HG03039 (cell line): ENCODE measurements at regions not wholly inside any gene's neighbourhood (a gene's known extent, or its start where the extent isn't known, plus 50 kb on each side); places are given as distances from the start of the nearest gene placed in this dataset.

ENCODE experiments used
- ATAC-seq: cut with Tn5 transposase; IDR thresholded peaks from one replicate; pipeline ENCODE4 v1.9.1; 2021; ENCODE audit warnings: mild to moderate bottlenecking, moderate library complexity; ENCODE audit not compliant: unreplicated experiment

DNA sequence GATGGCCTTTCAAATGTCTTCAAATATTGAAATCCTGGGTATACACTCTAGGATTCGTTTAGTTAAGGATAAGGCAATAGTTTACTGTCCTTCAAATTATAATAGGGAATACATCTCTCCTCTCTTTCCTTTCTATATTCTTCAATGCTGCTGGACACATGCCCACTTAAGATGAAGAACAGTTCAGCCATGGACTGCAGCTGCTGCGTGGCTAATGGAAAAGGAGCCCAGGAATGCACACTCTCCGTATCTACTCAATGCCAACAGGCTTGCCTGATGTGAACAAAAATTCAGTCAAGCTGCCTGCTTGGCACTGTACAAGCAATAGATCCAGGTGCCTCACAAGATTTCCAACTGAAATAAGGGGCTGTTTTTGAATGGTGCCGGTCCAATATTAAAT is 321.2 kb upstream of the LYPLAL1 start:
- ATAC-seq = no peak

DNA sequence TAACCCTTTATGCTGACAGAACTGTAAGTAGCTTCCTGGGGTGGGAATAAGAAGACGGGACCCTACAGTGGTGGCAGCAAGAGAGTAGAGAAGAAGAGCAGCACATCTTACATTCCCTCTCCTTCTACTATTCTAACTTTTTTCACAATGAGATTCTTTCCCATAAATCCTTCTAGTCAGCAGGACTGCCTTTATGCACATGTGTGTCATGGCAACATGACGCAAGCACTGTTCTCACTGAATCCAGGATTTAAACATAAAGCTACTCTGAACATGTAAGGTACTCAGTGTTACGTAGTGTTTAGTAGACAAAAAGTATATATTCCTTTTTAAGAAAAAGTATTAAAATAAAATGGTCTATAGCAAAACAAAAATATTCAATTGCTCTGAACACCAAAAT is 309.7 kb upstream of the LYPLAL1 start:
- no peak for ATAC-seq

DNA sequence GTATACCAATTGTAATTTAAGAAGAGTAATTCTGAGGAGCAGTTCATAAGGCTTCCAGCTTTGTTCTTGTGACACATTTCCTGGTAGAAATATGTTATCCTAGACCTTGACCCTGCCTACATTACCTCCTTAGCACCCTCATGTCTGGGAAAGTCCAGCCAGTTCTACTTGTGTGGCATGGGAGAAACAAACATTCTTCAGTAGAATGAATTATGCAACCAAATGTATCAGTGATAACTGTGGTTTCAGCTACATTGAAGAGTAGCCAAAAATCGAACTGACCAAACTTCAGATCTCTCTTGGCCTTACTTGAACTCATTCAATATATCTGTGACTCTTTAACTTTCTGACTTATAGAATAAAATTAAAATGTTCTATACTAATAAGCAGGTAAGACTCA is 308.1 kb upstream of the LYPLAL1 start:
- ATAC-seq = no peak

- ATAC-seq = no peak
Observed at GRCh38 chr1:218866507-218866906, 307.2 kb upstream of the LYPLAL1 start.

GRCh38 chr1:218867066-218867465 is 306.6 kb upstream of the LYPLAL1 start:
- no peak for ATAC-seq

DNA sequence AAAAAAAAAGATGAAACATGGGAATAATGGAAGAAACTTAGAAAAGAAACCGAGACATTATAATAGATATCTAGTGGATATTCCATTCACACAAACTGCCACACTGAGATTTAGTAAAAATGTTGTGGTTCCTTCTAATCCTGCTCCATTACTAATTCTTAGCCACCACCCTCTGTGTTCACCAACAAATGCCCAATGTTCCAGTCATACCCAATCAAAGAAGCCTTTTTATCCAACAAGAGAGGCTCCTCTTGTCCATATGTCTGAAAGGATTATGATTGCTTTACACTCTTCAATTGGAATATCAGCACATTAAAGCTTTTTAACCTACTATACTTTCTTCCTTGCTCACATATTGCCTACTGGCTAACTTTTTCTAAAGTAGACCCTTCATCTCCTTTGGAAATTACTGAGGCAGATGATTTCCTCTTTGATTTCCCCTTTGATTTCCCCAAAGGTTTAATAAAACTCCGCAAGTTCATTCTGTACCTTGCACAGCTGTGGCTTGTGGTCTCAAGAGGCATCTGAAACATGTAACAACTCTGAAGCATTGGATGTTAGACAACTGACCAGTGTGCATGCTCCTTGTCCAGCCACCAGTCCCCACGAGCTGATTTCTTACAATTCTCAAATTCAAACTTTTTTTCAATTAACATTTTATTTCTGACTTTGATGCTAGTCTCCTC is 305.6 kb upstream of the LYPLAL1 start:
- ATAC-seq = no peak

GRCh38 chr1:218869276-218869675 is 304.4 kb upstream of the LYPLAL1 start:
- no peak for ATAC-seq

GRCh38 chr1:218872026-218872425 is 301.7 kb upstream of the LYPLAL1 start:
- ATAC-seq = no peak

GRCh38 chr1:218872928-218873327 is 300.8 kb upstream of the LYPLAL1 start:
- no peak for ATAC-seq

GRCh38 chr1:218874313-218874712 is 299.4 kb upstream of the LYPLAL1 start:
- no peak for ATAC-seq

DNA sequence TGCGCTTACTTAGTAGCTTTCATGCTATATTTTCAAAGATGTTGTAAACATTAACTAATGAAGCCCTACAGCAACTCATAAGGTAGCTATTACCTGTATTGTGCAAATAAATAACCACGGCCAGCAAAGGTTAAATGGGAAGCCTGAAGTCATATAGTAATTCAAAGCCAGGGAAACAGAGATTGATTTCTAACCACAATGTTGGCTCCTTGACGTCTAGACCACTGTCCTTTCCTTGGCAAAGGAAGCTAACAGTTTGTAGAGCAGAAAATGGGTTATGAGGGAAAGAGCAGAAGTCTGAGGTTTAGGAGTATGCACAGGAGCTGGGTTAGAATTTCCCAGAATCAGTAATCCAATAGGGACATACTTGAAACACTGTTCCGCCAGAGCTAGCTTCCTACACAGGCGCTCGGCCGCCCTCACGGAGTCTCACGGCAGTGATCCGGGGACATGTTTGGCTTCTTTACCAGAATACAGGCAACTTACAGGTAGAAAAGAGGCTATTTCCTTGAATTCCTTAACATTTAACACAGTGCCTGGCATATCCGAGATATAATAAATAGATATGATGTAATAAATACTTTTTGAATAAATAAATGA is 298.8 kb upstream of the LYPLAL1 start:
- no peak for ATAC-seq

GRCh38 chr1:218878369-218878768 is 295.3 kb upstream of the LYPLAL1 start:
- no peak for ATAC-seq

DNA sequence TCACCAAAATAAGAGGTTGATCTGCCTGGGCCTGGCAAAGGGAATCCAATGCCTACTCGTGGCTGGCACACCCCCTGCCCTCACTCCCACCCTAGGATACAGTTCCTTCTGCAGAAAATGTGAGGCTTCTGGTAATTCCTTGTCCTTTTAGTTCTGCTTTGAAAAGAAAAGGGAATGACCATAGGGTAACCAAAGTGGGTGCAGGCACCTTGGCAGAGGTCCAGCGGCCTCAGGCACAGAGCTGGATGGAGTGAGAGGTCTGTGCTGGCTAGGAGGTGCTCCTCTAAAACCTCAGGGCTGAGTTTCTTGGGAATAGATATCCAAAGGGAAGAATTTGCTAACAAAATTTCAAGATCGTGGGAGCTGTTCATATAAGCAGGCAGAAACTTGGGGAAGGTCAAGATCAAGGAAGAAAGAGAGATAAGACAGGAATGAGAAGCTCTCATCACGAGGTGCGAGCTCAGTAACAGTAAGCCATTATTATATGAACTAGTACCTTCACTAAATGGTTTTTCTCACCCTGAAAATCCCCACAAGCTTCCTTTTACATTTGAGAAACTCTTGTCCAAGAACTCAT is 293.1 kb upstream of the LYPLAL1 start:
- ATAC-seq = no peak

DNA sequence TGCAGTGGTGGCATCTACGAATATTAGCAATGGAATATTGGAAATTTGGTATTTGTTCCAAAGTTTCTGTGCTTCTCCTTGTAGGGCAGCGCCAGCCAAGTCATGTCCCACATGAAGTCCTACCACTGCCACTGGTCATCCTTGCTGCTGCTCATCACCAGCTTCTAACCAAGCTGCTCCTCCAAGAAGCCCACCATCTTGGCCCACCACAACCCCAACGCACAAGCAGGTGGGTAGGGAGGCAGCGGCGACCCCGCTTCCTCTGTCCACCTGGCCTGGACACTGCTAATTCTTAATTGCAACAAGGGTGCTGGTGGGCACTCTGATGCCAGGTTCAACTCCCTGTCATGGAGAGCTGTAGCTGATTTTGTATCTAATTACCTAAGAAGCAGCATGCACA is 291.2 kb upstream of the LYPLAL1 start:
- no peak for ATAC-seq

GRCh38 chr1:218886101-218886871 is 287.4 kb upstream of the LYPLAL1 start:
- no peak for ATAC-seq

DNA sequence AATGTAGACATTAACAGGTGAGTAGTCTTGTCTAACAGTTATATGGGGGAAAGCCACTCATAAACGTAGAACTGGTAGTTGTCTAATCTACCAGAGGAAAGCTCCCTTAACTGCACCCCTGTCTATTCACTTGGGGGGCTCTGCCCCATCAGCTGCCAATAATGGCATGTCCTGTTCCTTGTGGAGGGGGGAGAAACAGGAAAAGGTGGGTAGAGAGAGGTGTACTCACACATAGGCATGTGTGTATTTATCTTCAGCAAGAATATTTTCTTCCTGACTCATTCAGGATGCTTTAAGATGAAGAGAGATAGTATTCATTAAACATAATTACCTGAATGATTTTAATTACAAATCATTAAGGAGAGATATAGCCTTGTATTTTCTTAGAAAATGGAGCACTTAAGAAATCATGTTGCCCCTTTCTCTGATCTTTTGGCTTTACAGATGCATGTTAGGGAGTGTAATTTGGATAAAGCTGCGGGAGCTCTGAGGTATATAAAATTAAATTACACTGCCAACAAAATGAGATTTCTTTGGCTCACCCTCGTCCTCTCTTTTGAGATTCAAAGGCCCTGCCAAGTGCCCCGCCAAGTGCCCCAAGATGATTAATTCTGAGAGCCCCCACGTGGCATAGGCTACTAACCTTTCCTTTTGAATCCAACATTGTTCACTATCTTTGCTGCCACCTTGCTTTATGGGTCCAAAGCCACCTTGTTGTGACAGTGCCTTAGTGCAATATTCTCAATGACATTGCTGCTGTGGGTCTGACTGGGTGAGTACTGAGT is 286.3 kb upstream of the LYPLAL1 start:
- ATAC-seq = no peak

DNA sequence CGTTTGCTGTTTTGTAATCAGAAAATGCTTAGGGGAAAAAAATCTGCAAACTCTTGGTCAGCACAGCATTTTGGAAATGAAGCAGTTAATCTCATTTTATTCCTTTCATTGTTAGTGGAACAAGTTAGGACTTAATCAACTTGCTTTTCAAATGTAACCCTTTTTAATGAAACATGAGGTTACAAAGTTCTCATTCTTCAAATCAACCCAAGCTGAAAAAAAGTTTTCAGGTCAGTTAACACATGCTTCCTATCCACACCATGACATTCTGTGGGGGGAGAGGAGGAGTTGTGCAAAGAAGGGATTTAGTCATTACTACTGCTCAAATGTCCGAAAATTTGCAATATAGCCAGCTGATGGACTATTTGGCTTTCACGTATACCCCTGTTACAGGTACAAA is 283.2 kb upstream of the LYPLAL1 start:
- ATAC-seq = no peak

DNA sequence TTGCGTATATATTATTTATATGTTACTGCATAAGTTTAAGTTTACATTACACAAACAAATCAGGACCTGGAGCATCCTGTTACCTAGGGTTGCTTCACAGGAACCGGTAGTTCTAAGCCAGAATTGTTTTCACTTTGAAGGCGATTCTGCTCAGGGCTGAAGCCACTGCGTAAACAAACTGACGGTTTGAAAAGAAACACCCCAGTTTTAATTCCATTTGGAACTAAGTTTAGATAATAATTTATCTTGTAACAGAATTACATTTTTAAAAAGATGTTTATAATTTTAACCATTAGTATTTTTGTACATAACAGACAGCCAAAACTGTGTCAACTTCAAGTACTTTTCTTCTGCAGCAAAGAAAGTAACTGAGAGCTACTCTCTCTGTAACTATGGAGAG is 282.1 kb upstream of the LYPLAL1 start:
- no peak for ATAC-seq

- no peak for ATAC-seq
Observed at GRCh38 chr1:218895064-218895587, 278.6 kb upstream of the LYPLAL1 start.

DNA sequence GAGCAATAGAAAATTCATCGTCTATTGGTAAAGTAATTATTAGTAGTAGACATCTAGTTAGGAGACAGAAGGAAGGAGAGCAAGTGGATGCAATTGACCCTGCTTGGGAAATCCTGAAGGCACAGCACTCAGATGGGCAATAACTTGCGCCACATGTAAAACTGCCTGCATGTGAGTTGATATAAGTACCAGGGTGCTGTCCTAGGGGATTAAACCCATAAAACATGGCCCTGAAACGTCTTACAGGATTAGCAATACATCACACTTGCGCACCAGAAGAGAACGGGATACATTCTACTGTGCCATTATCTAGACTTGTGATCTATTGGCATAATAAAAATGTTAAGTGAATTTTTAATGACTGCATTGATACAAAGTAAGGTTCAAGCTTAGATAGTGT is 277.5 kb upstream of the LYPLAL1 start:
- no peak for ATAC-seq

- ATAC-seq = no peak
Observed at GRCh38 chr1:218898921-218899320, 274.8 kb upstream of the LYPLAL1 start.
